OCI-LY7 (cell line): ENCODE measurements at regions not wholly inside any gene's neighbourhood (a gene's known extent, or its start where the extent isn't known, plus 50 kb on each side); places are given as distances from the start of the nearest gene placed in this dataset.

Experiments used
- BruUV-seq: library from RNA; stranded (reverse); fragments of 400-500 nt; replicated peaks from 2 replicates; lab custom pipeline; 2021; lab: Mats Ljungman, UMichigan
- CTCF ChIA-PET: fragments of 300-600 bp; sonication (Branson Sonifier 250); formaldehyde crosslinking; loops from one replicate; lab custom pipeline; 2022; ENCODE audit warnings: antibody characterized with exemption; ENCODE audit not compliant: unreplicated experiment; lab: Charles Lee
- POLR2A ChIA-PET: fragments of 300-600 bp; sonication (Branson Sonifier 250); formaldehyde crosslinking; loops from one replicate; lab custom pipeline; 2022; ENCODE audit warnings: antibody characterized with exemption; lab: Charles Lee
- DNase-seq: peaks from one replicate; pipeline ENCODE4 v3.0.0-alpha.2; 2015; ENCODE audit warnings: low spot score
- H2AFZ ChIP-seq: fragments of 200-600 bp; sonication (generic), shearing (Covaris generic); 2 replicates; pipeline ENCODE4 v1.6.1; 2014; ENCODE audit warnings: mild to moderate bottlenecking, antibody characterized with exemption, low read length, moderate library complexity
- H3K27ac ChIP-seq: fragments of 200-600 bp; sonication (generic); 2 replicates; pipeline ENCODE4 v1.5.1; 2014; ENCODE audit warnings: mixed run types, low read depth, mild to moderate bottlenecking, moderate library complexity, low read length, inconsistent platforms; ENCODE audit not compliant: poor library complexity, severe bottlenecking
- H3K36me3 ChIP-seq: fragments of 200-600 bp; sonication (generic); 2 replicates; pipeline ENCODE4 v1.6.1; 2014; ENCODE audit warnings: mild to moderate bottlenecking, antibody characterized with exemption, low read length, moderate library complexity, mixed read lengths; ENCODE audit not compliant: insufficient read depth
- H3K4me1 ChIP-seq: fragments of 200-600 bp; sonication (generic); 2 replicates; pipeline ENCODE4 v1.5.1; 2014; ENCODE audit warnings: mild to moderate bottlenecking, low read length; ENCODE audit not compliant: insufficient read depth, poor library complexity, severe bottlenecking
- H3K4me2 ChIP-seq: fragments of 200-600 bp; sonication (generic); 2 replicates; pipeline ENCODE4 v1.6.1; 2014; ENCODE audit warnings: mild to moderate bottlenecking, low read length
- H3K4me3 ChIP-seq: fragments of 200-600 bp; sonication (generic); 2 replicates; pipeline ENCODE4 v1.5.1; 2014; ENCODE audit warnings: mild to moderate bottlenecking, low read depth, low read length; ENCODE audit not compliant: poor library complexity, severe bottlenecking
- H3K79me2 ChIP-seq: fragments of 200-600 bp; sonication (generic); 2 replicates; pipeline ENCODE4 v1.6.1; 2016; ENCODE audit warnings: low read depth, mild to moderate bottlenecking, low read length, moderate library complexity, mixed read lengths; ENCODE audit not compliant: insufficient read depth
- H3K9me2 ChIP-seq: fragments of 200-600 bp; sonication (generic); 2 replicates; pipeline ENCODE4 v1.6.1; 2016; ENCODE audit warnings: mild to moderate bottlenecking, low read length, mixed read lengths; ENCODE audit not compliant: insufficient read depth
- H3K9me3 ChIP-seq: fragments of 200-600 bp; sonication (generic); 2 replicates; pipeline ENCODE4 v1.6.1; 2014; ENCODE audit warnings: mild to moderate bottlenecking, mixed run types, low read length, mixed read lengths
- H4K20me1 ChIP-seq: fragments of 200-600 bp; sonication (generic); 2 replicates; pipeline ENCODE4 v1.6.1; 2014; ENCODE audit warnings: mild to moderate bottlenecking, antibody characterized with exemption, low read length, moderate library complexity, mixed read lengths; ENCODE audit not compliant: insufficient read depth
- EZH2phosphoT487 ChIP-seq: fragments of 200-600 bp; sonication (generic); IDR thresholded peaks from 2 replicates; pipeline ENCODE4 v1.6.1; 2018; ENCODE audit warnings: low read depth, borderline replicate concordance, mild to moderate bottlenecking, mixed run types, antibody characterized with exemption, low read length, moderate library complexity, mixed read lengths
- intact Hi-C: fragments of 100-400 bp; cut with micrococcal nuclease; formaldehyde crosslinking; loops from one replicate; pipeline ENCODE4 v1.10.0; 2022; ENCODE audit not compliant: unreplicated experiment
- TF ChIP-seq, protein P1 (sequence below): fragments of 200-600 bp; sonication (generic); conservative IDR thresholded peaks from 2 replicates; pipeline ENCODE4 v1.5.1; 2014; ENCODE audit warnings: mild to moderate bottlenecking, antibody characterized with exemption, low read length, moderate library complexity, mixed read lengths

- no peaks in the 10 kb centered on the region for H3K9me3 ChIP-seq
- no peak overlapping the region for H3K27ac ChIP-seq
- H3K9me2 ChIP-seq, result no peaks in the 10 kb centered on the region
- no peak for DNase-seq
- ChIA-PET POLR2A (interaction anchor here (0.6 to 0.9 kb wide), 3 partner anchors 18 to 818 kb away, joined by 3 read pairs; no protein-coding TSS in a partner anchor), CTCF (no interaction called here)
- no TSS peak for BruUV-seq
- intact Hi-C loops, result no loop called here
- no peak overlapping the region for H2AFZ ChIP-seq
- no peaks in the 10 kb centered on the region for H3K4me1 ChIP-seq
- H3K4me3 ChIP-seq, result no peak overlapping the region
- H4K20me1 ChIP-seq, result no peaks in the 10 kb centered on the region
- H3K79me2 ChIP-seq, result no peaks in the 10 kb centered on the region
- H3K4me2 ChIP-seq, result no peak overlapping the region
- TF ChIP-seq EZH2phosphoT487, result no peak
- TF ChIP-seq, protein P1, sequence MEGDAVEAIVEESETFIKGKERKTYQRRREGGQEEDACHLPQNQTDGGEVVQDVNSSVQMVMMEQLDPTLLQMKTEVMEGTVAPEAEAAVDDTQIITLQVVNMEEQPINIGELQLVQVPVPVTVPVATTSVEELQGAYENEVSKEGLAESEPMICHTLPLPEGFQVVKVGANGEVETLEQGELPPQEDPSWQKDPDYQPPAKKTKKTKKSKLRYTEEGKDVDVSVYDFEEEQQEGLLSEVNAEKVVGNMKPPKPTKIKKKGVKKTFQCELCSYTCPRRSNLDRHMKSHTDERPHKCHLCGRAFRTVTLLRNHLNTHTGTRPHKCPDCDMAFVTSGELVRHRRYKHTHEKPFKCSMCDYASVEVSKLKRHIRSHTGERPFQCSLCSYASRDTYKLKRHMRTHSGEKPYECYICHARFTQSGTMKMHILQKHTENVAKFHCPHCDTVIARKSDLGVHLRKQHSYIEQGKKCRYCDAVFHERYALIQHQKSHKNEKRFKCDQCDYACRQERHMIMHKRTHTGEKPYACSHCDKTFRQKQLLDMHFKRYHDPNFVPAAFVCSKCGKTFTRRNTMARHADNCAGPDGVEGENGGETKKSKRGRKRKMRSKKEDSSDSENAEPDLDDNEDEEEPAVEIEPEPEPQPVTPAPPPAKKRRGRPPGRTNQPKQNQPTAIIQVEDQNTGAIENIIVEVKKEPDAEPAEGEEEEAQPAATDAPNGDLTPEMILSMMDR, result no peak
- no peaks in the 10 kb centered on the region for H3K36me3 ChIP-seq
Observed at GRCh38 chr4:129668092-129668491, 572.1 kb downstream of the C4orf33 start.

GRCh38 chr4:129672941-129673340, 577.0 kb downstream of the C4orf33 start:
- Histone ChIP-seq H3K79me2 (no peaks in the 10 kb centered on the region), H4K20me1 (no peaks in the 10 kb centered on the region), H3K4me3 (no peak overlapping the region), H3K9me3 (no peaks in the 10 kb centered on the region), H3K4me2 (no peak overlapping the region), H2AFZ (no peak overlapping the region), H3K36me3 (no peaks in the 10 kb centered on the region), H3K4me1 (no peaks in the 10 kb centered on the region), H3K9me2 (no peaks in the 10 kb centered on the region), H3K27ac (no peak overlapping the region)
- POLR2A ChIA-PET, result no interaction called here
- no peak for DNase-seq
- intact Hi-C loops, result no loop called here
- TF ChIP-seq EZH2phosphoT487, result no peak
- TF ChIP-seq, protein P1, result no peak
- BruUV-seq, result no TSS peak
- CTCF ChIA-PET, result no interaction called here

GRCh38 chr4:129675036-129675435, 579.1 kb downstream of the C4orf33 start:
- H3K9me3 ChIP-seq, result no peaks in the 10 kb centered on the region
- H3K4me3 ChIP-seq, result no peak overlapping the region
- H3K79me2 ChIP-seq, result no peaks in the 10 kb centered on the region
- no peaks in the 10 kb centered on the region for H4K20me1 ChIP-seq
- no peaks in the 10 kb centered on the region for H3K9me2 ChIP-seq
- H3K4me2 ChIP-seq, result no peak overlapping the region
- TF ChIP-seq EZH2phosphoT487, result no peak
- TF ChIP-seq, protein P1, result no peak
- intact Hi-C loops, result no loop called here
- ChIA-PET CTCF (no interaction called here), POLR2A (no interaction called here)
- H2AFZ ChIP-seq, result no peak overlapping the region
- no peaks in the 10 kb centered on the region for H3K36me3 ChIP-seq
- BruUV-seq, result no TSS peak
- DNase-seq, result no peak
- no peak overlapping the region for H3K27ac ChIP-seq
- H3K4me1 ChIP-seq, result no peaks in the 10 kb centered on the region
